T-helper 2 cell treated with Interferon-gamma antibody and Interleukin-4, amounts not matched to agents 5 μg/mL and 100 μg/mL, for 36 hours (primary cell): ENCODE measurements at regions not wholly inside any gene's neighbourhood (a gene's known extent, or its start where the extent isn't known, plus 50 kb on each side); places are given as distances from the start of the nearest gene placed in this dataset.

Experiments
- DNase-seq: peaks from one replicate; pipeline ENCODE4 v3.0.0; 2021; ENCODE audit warnings: low spot score
- H3K27ac Mint-ChIP-seq: one replicate; pipeline ENCODE4 v1.8.0; 2021; ENCODE audit warnings: mild to moderate bottlenecking, mixed read lengths
- H3K27me3 Mint-ChIP-seq: one replicate; pipeline ENCODE4 v1.8.0; 2021; ENCODE audit warnings: low read depth, mixed read lengths
- H3K36me3 Mint-ChIP-seq: one replicate; pipeline ENCODE4 v1.8.0; 2021; ENCODE audit warnings: low read depth, mixed read lengths
- H3K4me1 Mint-ChIP-seq: one replicate; pipeline ENCODE4 v1.8.0; 2021; ENCODE audit warnings: low read depth, mixed read lengths
- H3K4me3 Mint-ChIP-seq: one replicate; pipeline ENCODE4 v1.8.0; 2022; ENCODE audit warnings: mild to moderate bottlenecking, moderate library complexity, mixed read lengths
- H3K9me3 Mint-ChIP-seq: one replicate; pipeline ENCODE4 v1.8.0; 2021; ENCODE audit warnings: mixed read lengths

DNA sequence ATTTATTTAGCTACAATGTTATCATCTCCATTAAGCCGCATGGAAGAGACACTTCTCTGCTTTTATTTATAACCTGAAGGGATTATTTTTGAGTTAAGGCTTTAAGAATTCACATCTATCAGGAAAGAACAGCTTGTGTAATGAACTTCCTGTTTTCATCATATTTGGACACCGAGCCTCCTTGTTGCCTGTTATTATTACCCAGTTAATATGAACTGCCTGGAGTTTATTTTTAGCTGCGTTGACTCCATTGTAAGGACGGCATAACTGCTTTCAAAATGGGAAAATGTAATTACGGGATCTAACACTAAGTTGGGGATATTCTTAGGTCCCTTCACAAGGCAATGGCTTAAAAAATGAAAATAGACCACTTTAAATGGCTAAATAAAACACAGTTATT, 89.0 kb upstream of the NR4A3 start:
- DNase-seq: no peak
- H3K4me1 Mint-ChIP-seq: peaks cover 4% of the 10 kb centered on the region
- no peak overlapping the region for H3K27ac Mint-ChIP-seq
- no peaks in the 10 kb centered on the region for H3K9me3 Mint-ChIP-seq
- H3K4me3 Mint-ChIP-seq: no peak overlapping the region
- H3K36me3 Mint-ChIP-seq: no peaks in the 10 kb centered on the region
- peaks cover 17% of the 10 kb centered on the region for H3K27me3 Mint-ChIP-seq

DNA sequence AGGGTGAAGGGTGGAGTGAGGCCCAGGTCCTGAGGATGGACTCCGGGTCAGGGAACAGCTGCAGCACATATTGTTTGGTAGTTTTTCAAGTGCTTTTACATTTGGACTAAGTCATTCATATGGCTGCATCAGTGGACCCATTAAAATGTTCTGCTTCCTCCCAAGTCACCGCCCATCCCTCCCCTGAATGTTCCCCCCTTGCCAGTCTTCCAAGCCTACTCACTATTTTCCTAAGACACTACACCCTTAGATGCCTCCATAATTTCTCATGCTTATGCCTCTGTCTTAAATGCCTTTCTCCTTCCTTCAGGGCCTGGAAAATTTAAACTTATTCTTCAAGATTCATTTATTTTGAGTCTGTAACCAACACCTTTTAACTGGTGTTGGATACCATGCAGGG, 86.6 kb upstream of the NR4A3 start:
- Mint-ChIP-seq H3K27ac (no peak overlapping the region), H3K4me1 (peaks cover 4% of the 10 kb centered on the region), H3K36me3 (no peaks in the 10 kb centered on the region), H3K9me3 (no peaks in the 10 kb centered on the region), H3K4me3 (no peak overlapping the region), H3K27me3 (peaks cover 20% of the 10 kb centered on the region)
- no peak for DNase-seq

DNA sequence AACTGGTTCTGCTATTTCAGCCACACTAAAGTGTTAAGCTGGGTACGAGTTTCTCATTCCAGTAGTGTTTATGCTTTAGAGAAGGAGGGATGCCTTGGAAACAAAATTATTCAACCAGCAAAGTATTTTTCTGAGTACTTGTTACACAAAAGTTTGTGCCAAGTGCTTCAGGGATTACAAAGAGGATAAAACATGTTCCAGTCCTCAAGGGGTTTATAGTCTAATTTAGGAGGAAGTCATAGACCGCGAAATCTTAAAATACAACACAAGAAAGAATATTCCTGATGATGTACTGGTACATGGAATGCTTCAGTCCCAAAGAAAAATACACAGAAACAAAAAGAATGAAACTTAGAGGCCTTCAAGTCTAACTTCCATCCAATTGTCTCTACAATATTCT, 85.4 kb upstream of the NR4A3 start:
- Mint-ChIP-seq H3K4me3 (no peak overlapping the region), H3K4me1 (peaks cover 7% of the 10 kb centered on the region), H3K9me3 (no peaks in the 10 kb centered on the region), H3K27ac (no peak overlapping the region), H3K27me3 (peaks cover 26% of the 10 kb centered on the region), H3K36me3 (no peaks in the 10 kb centered on the region)
- no peak for DNase-seq

DNA sequence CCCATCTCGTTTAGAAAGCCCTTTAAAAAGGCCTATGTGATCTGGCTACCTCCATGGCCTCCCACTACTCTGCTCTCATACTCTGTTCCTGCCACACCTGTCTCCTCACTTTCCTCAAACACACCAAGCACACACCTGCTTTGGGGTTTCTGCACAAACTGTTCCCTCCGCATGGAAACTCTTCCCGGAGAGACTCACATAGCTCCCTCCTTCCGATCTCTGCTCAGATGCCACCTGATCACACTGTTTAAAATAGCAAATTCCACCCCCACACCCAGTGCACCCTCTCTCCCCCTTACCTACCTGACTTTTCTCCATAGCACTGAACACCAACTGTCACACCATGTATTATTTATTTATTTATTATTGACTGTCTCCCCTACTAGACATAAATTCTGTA, 84.0 kb upstream of the NR4A3 start:
- Mint-ChIP-seq H3K27ac (no peak overlapping the region), H3K36me3 (no peaks in the 10 kb centered on the region), H3K9me3 (no peaks in the 10 kb centered on the region), H3K27me3 (peaks cover 26% of the 10 kb centered on the region), H3K4me3 (no peak overlapping the region), H3K4me1 (peaks cover 7% of the 10 kb centered on the region)
- DNase-seq: no peak

DNA sequence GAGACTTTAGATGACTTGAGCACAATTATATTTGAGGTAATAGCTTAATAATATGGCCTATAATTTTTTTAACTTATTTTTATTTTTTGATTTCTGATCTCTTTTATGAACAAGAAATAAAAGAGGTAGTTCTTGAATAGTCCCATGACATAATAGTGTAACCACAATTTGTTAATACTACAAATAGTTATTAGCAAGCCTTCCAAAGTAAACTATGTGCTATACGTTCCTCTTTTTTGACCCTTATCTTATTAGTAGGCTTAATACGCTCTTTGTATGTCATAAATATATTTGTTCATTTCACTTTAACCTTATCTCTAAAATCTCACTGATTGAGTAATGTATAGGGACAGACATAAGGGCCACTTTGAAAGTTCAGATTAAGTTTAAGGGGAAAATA, 78.7 kb upstream of the NR4A3 start:
- no peak overlapping the region for H3K27ac Mint-ChIP-seq
- H3K27me3 Mint-ChIP-seq: peaks cover 12% of the 10 kb centered on the region
- H3K4me1 Mint-ChIP-seq: peaks cover 3% of the 10 kb centered on the region
- DNase-seq: no peak
- no peak overlapping the region for H3K4me3 Mint-ChIP-seq
- no peaks in the 10 kb centered on the region for H3K36me3 Mint-ChIP-seq
- H3K9me3 Mint-ChIP-seq: no peaks in the 10 kb centered on the region

DNA sequence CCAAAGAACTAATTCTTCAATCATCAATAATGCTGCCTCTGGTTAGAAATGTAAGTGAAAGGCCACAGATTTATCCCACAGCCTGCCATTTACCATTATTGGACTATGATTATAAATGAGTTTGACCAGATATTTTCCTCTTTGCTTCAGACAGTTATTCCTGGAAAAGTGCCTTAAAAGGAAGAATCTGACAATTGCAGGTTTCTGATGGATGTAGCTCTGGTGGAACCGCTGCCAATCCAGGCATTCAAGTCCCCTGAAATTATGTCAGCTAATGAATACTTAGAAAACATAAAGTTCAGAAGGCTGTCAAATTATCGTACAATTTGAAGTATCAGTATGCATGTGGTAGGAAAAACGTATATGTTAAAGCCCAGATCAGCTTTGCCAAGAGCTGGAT, 78.2 kb upstream of the NR4A3 start:
- Mint-ChIP-seq H3K9me3 (no peaks in the 10 kb centered on the region), H3K4me1 (peaks cover 3% of the 10 kb centered on the region), H3K36me3 (no peaks in the 10 kb centered on the region), H3K27ac (no peak overlapping the region), H3K4me3 (no peak overlapping the region), H3K27me3 (peaks cover 12% of the 10 kb centered on the region)
- DNase-seq: no peak

DNA sequence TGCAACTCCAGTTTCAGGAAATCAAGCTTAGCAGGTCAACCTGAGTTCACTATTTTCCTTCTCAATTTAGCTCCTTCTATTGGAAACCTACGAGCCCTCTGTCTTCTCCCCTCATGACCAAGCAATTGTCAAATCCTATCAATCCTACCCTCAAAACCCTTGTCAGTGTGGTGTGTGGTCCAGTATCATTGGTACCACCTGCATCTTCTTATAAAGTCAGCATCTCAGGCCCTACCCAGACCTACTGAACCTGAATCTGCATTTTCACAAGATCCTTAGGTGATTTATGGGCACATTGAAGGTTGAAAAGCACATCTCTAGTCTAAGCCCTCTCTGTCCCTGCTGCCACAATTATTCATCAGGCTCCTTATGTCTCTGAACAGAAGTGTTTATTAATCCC, 77.6 kb upstream of the NR4A3 start:
- Mint-ChIP-seq H3K4me1 (peaks cover 3% of the 10 kb centered on the region), H3K9me3 (no peaks in the 10 kb centered on the region), H3K27ac (no peak overlapping the region), H3K27me3 (peaks cover 12% of the 10 kb centered on the region), H3K36me3 (no peaks in the 10 kb centered on the region), H3K4me3 (no peak overlapping the region)
- DNase-seq: no peak

DNA sequence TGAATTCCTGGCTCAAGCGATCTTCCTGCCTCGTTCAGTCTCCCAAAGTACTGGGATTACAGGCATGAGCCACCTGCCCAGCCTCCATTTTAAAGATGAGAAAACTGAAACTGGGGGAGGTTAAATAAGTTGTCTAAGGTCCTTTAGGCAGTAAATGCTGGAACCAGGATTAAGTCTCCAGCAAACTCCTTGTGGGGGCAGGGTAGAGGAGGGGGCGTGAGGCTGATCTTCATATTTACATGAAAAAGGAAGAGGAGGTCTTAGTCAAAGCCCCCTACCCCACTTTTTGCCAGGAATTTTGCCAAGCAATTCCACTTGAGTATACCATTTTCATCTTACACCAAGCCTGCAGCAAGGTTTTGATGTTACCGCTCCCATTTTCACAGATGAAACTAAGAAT, 76.6 kb upstream of the NR4A3 start:
- DNase-seq: no peak
- Mint-ChIP-seq H3K27ac (no peak overlapping the region), H3K36me3 (no peaks in the 10 kb centered on the region), H3K4me1 (peaks cover 3% of the 10 kb centered on the region), H3K27me3 (peaks cover 10% of the 10 kb centered on the region), H3K4me3 (no peak overlapping the region), H3K9me3 (no peaks in the 10 kb centered on the region)

DNA sequence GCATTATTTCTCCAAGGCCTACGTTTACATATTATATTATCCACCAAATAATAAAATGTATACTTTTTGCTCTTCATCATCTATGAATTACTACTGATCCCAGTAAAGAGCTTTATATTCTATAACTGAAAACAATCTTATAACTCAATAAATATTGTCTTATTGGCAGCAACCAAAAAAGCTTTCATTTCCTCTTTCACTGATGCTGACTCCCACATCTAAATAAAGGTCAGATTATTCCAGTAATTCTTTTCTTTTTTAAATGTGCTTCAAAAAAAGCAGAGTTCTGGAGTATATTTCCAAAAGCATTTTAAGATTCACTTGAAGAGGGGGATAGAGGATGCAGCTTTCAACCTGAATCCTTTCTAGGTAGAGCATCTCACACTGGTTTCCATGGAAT, 75.3 kb upstream of the NR4A3 start:
- no peak for DNase-seq
- no peak overlapping the region for H3K4me3 Mint-ChIP-seq
- H3K27ac Mint-ChIP-seq: no peak overlapping the region
- no peaks in the 10 kb centered on the region for H3K9me3 Mint-ChIP-seq
- H3K36me3 Mint-ChIP-seq: no peaks in the 10 kb centered on the region
- H3K27me3 Mint-ChIP-seq: peaks cover 6% of the 10 kb centered on the region
- H3K4me1 Mint-ChIP-seq: no peaks in the 10 kb centered on the region

DNA sequence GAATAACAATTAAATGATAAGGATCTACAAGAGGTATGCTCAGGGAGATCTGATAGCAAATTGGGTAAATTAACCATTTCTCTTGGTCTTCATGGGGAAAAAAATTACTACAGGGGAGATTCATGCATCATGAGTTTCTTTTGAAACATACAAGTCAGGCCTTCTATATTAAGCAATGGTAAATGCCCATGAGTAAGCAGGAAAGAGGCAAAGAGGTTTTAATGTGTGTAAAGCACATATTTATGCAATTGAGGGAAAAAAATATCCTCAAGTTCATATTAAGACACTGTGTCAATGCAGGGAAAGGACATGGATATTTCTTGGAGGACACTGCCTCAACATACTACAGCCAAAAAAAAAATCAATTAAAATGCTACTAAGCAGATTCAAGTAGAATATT, 73.4 kb upstream of the NR4A3 start:
- H3K9me3 Mint-ChIP-seq: no peaks in the 10 kb centered on the region
- H3K4me3 Mint-ChIP-seq: no peak overlapping the region
- H3K27ac Mint-ChIP-seq: no peak overlapping the region
- no peaks in the 10 kb centered on the region for H3K36me3 Mint-ChIP-seq
- H3K4me1 Mint-ChIP-seq: no peaks in the 10 kb centered on the region
- H3K27me3 Mint-ChIP-seq: peaks cover 9% of the 10 kb centered on the region
- no peak for DNase-seq

DNA sequence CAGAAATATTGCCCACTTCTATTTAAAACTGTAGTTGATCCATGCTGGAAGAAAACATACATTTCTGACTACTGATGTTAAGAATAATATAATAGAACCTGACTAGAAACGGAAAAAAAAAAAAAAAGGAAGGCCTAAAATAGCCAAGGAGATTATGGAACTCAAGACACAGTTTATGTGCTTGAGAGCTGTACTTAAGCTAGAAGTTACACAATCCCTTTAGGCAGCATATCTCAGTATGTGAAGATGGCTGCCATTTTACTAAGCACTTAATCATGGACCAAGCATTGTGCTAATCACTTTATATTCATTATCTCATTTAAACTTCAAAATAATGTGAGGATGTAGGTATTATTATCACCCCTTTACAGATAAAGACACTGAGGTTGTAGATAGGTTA, 73.0 kb upstream of the NR4A3 start:
- no peak overlapping the region for H3K4me3 Mint-ChIP-seq
- H3K9me3 Mint-ChIP-seq: no peaks in the 10 kb centered on the region

DNA sequence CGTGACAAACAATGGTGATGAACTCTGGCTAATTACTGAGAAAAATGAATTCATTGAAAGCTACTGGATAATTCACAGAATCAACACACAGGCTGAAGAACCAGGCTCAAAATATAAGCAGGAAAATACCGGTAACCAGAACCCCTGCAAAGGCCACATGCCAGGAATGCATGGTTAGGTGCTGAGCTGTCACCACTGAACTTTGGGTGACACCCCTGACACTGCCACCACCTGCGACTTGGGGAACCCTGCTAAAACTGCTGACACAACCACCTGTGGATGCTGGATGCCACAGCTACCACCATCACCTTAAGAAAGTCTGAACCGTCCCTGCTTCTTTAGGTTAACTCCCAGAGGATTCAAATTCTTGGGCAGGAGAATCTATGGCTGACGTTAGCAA, 72.0 kb upstream of the NR4A3 start:
- no peak overlapping the region for H3K4me3 Mint-ChIP-seq
- H3K36me3 Mint-ChIP-seq: no peaks in the 10 kb centered on the region
- no peaks in the 10 kb centered on the region for H3K4me1 Mint-ChIP-seq
- no peak overlapping the region for H3K27ac Mint-ChIP-seq
- peaks cover 14% of the 10 kb centered on the region for H3K27me3 Mint-ChIP-seq
- DNase-seq: no peak
- no peaks in the 10 kb centered on the region for H3K9me3 Mint-ChIP-seq

More for the DNA sequence above, 73.0 kb upstream of the NR4A3 start:
- DNase-seq: no peak
- H3K4me1 Mint-ChIP-seq: no peaks in the 10 kb centered on the region
- no peak overlapping the region for H3K27ac Mint-ChIP-seq
- H3K36me3 Mint-ChIP-seq: no peaks in the 10 kb centered on the region
- H3K27me3 Mint-ChIP-seq: peaks cover 11% of the 10 kb centered on the region

DNA sequence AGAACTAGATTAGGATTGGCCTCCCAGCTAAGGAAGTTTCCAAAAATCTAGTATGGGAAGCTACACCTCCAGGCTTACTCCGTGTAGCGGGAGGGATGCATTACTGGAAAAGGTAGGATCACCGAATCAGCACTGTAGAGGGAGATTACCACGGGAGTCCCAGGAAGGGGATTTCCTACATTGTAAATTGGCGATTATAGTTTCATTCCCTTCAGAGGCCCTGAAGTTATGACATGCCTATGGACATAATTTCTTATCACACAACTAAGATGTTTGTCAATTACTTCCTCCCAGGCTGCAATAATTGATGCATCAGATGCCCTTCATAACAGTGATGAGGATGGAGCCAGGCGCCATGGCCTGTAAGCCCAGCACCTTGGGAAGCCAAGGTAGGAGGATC, 71.2 kb upstream of the NR4A3 start:
- no peak for DNase-seq
- Mint-ChIP-seq H3K4me3 (no peak overlapping the region), H3K27ac (no peak overlapping the region), H3K36me3 (no peaks in the 10 kb centered on the region), H3K9me3 (no peaks in the 10 kb centered on the region), H3K27me3 (peaks cover 14% of the 10 kb centered on the region), H3K4me1 (no peaks in the 10 kb centered on the region)

DNA sequence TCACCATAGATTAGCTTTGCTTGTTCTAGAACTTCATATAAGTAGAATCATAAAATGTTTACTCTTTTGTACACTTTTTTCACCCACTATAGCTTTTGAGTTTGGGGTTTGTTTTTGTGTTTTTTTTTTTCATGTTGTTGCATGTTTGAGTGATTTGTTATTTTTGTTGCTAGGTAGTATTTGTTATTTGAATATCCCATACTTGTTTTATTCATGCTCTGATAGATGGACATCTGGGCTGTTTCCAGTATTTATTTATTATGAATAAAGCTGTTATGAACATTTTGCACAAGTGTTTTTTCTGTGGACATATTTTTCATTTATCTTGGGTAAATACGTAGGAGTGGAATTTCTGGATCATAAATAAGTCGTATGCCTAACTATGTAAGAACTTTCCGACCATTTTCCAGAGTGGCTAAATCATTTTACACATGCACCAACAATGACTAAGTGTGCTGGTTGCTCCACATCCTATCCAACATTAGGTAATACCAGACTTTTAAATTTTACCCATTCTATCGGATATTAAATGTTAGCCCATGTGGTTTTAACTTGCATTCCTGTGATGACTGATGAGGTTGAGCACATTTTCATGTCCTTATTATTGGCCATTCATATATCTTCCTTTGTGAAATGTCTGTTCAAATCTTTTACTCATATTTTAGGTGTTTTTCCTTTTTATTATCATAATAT, 69.1 kb upstream of the NR4A3 start:
- Mint-ChIP-seq H3K4me1 (no peaks in the 10 kb centered on the region), H3K4me3 (no peak overlapping the region), H3K9me3 (no peaks in the 10 kb centered on the region), H3K36me3 (no peaks in the 10 kb centered on the region), H3K27me3 (peaks cover 16% of the 10 kb centered on the region), H3K27ac (no peak overlapping the region)
- no peak for DNase-seq

DNA sequence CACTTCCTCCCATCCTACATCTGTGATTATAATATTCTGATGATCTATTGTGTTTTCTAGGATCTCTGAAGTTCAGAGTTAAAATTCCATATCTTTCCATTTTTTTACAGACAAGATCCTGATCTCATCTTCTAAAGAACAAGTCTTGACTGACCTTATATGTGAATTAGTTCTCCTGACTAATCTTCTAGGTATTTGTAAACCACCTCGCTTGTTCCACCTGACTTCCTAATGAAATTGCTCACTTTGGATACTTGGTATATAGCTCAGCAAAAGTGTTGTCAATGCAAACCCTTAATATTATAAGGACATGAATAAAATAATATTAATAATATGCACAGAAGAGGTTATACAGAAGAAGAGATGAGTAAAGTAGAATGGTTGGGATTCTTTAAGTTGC, 68.2 kb upstream of the NR4A3 start:
- Mint-ChIP-seq H3K4me3 (no peak overlapping the region), H3K27me3 (peaks cover 16% of the 10 kb centered on the region), H3K27ac (no peak overlapping the region), H3K9me3 (no peaks in the 10 kb centered on the region), H3K4me1 (no peaks in the 10 kb centered on the region), H3K36me3 (no peaks in the 10 kb centered on the region)
- no peak for DNase-seq
